GM19372 (cell line): ENCODE measurements at regions not wholly inside any gene's neighbourhood (a gene's known extent, or its start where the extent isn't known, plus 50 kb on each side); places are given as distances from the start of the nearest gene placed in this dataset.
"Not testable (repeated sequence)": the region's sequence is repeated elsewhere in the genome, so short reads cannot be mapped to it uniquely, and the experiment has no call there.

Experiments used
- ATAC-seq: cut with Tn5 transposase; IDR thresholded peaks from one replicate; pipeline ENCODE4 v1.9.1; 2021; ENCODE audit warnings: mild to moderate bottlenecking, low read depth, moderate library complexity; ENCODE audit not compliant: unreplicated experiment

DNA sequence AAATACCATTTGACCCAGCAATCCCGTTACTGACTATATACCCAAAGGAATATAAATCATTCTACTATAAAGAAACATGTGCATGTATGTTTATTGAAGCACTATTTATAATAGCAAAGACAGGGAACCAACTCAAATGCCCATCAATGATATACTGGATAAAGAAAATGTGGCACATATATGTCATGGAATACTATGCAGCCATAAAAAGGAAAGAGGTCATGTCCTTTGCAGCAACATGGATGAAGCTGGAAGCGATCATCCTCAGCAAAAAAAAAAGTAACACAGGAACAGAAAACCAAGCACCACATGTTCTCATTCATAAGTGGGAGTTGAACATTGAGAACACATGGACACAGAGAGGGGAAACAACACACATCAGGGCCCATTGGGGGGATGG, 99.9 kb upstream of the THUMPD2 start:
- ATAC-seq: not testable (repeated sequence)

- ATAC-seq: no peak
These were observed 96.8 kb upstream of the THUMPD2 start for GRCh38 chr2:39875914-39876267.

DNA sequence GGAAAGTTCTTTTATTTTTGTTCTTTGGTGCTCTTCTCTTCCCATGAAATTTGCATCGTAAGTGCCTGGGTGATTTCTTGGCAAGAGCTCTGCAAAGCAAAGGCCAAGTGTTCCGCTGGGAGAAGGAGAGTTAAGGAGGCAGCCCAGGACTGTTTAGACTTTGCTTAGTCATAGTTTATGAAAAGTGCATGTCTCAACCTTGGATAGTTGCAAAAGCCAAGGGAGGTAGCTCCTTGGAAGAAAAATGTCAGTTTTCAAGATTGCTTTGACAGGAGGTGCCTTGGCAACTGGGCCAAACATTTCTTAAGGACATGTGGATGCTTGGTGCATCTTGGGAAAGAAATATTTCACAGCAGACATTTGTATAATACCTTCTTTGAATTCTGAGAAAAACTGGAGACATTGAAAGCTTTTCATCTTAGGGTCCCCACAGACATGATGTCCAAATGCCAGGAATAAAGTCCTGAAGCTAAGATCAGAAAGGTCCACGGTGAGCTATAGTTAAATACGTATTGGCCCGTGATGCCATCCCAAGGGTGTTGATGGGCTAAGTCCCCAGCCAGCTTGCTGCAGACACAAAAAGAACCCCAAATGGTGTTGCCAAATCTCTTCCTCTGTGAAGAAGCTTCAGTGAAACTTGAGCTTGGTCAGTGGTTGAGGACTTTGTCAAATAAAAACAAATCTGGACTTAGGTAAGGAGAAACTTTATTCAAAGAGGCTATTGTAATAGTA, 96.3 kb upstream of the THUMPD2 start:
- no peak for ATAC-seq

- ATAC-seq: no peak
These were observed 95.2 kb upstream of the THUMPD2 start for GRCh38 chr2:39874236-39874635.

GRCh38 chr2:39873586-39873985, 94.5 kb upstream of the THUMPD2 start:
- no peak for ATAC-seq

GRCh38 chr2:39872748-39873147, 93.7 kb upstream of the THUMPD2 start:
- no peak for ATAC-seq

- ATAC-seq: no peak
These were observed 92.3 kb upstream of the THUMPD2 start for GRCh38 chr2:39871291-39871761.

- no peak for ATAC-seq
These were observed 91.8 kb upstream of the THUMPD2 start for GRCh38 chr2:39870871-39871270.

- no peak for ATAC-seq
These were observed 88.2 kb upstream of the THUMPD2 start for GRCh38 chr2:39867268-39867667.

DNA sequence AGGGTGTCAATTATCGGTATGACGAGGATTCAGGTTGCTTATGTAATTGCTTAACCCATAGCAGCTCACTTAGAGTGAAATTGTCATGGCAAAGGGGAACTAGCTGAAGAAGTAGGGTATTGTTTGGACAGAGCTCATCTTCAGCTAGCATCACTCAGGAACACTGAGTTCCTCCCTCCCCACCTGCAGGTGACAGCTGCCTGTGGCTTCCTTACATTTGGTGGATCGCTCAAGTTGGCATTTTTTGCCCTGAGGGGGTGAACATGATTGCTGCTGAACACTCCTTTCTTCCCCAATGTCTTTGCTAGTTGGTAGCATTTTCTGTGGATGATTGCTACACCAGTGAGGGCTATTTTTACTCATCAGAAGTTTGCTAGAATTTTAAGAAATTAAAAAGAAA, 86.7 kb upstream of the THUMPD2 start:
- ATAC-seq: no peak

DNA sequence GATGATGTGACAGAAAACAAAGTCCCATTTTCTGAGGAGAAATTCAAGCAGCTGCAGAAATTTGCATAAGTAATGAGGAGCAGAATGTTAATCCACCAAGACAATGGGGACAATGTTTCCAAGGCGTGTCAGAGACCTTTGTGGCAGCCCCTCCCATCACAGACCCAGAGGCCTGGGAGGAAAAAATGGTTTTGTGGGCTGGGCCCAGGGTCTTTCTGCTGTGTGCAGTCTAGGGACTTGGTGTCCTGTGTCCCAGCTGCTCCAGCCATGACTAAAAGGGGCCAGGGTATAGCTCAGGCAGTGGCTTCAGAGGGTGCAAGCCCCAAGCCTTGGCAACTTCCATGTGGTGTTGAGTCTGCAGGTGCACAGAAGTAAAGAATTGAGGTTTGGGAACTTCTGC, 84.6 kb upstream of the THUMPD2 start:
- not testable (repeated sequence) for ATAC-seq

DNA sequence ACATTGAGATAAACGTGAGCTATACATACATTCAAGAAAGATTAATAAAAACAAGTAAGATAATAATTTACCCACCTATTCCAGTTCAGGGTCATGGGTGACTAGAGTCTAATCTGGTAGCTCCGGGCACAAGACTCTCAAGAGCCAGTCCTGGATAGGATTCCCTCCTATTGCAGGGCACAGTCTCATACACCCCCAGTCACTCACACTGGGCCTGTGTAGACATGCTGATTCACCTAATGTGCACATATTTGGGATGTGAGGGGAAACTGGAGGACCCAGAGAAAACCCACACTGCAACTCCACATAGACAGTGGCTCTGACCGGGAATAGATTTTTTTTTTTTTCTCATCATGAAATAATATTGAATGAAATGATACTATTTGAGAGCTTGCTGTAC, 81.5 kb upstream of the THUMPD2 start:
- ATAC-seq: no peak

DNA sequence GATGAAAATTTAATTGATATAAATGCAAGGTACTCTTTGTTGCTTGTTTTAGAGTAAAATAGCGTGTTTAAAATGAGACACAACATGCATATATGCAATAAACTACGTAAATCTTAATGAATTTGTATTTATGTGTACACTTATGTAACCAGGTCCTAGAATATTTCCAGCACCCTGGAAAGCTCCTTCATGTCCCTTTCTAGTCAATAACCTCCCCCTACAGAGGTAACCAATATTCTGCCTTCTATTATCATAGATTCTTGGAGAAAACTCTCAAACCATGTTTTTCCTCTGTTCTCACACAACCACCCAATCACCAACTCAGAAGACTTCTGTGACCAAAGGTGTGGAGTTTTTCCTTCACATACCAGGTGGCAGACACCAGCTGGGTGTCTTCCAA, 79.6 kb upstream of the THUMPD2 start:
- ATAC-seq: no peak

- ATAC-seq: no peak
These were observed 76.8 kb upstream of the THUMPD2 start for GRCh38 chr2:39855856-39856255.

DNA sequence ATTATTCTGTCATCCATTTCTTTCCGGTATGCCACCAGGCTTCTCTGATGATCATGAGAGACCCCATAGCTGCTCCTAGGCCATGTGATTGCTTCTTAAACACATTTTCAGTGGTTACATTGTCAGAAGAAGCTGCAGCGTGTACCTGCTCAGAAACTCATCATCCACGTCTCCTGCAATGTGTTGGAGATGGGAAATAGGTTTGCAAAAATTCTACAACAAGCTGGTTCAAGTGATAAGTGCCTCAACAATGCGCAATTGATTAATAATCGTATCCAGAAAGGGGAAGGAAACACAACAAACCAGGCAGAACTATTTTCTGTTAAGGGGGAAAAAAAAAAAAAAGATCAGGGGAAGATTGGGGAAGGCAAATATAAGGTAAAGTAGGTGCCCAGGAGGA, 75.7 kb upstream of the THUMPD2 start:
- ATAC-seq: no peak

GRCh38 chr2:39852831-39853230, 73.8 kb upstream of the THUMPD2 start:
- ATAC-seq: no peak

- peak; percentile 98 for ATAC-seq
These were observed 72.6 kb upstream of the THUMPD2 start for GRCh38 chr2:39851651-39852110.

DNA sequence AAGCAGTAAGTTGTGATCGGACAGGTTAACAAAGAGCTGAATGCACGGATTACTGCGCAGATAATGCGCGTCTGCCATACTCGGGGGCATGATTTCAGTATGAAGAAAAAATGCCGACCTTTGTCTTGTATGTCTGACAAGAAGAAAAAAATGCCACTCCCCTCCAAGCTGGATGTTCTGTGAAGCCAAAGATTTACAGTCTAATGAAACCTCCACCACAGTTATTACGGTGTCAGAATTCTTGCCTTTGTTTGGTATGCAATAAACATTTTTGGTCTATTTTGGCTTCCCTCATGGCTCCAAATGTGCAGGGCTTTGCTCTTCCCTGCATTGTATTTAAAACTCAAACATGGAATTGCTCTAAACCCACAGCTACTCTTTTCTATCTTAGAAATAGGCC, 72.2 kb upstream of the THUMPD2 start:
- ATAC-seq: peak; percentile 20

DNA sequence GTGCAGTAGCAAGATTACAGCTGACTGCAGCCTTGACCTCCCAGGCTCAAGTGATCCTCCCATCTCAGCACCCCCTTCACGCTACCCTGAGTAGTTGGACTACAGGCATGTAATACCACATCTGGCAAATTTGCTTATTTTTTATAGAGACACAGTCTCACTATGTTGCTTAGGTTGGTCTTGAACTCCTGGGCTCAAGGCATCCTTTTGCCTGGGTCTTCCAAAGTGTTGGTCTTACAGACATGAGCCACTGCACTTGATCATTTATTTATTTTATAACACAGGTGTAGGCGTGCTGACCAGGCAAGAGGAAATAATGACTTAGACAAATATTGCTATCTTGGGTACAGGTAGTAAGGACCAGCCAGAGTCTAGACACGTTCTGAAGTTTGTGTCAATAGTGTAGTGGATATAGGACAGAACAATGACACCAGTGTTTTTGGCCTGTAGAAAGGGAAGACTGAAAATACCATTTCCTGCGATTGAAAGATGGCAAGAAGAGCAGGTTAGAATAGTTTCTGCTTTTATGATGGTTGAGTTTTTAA, 71.0 kb upstream of the THUMPD2 start:
- no peak for ATAC-seq

DNA sequence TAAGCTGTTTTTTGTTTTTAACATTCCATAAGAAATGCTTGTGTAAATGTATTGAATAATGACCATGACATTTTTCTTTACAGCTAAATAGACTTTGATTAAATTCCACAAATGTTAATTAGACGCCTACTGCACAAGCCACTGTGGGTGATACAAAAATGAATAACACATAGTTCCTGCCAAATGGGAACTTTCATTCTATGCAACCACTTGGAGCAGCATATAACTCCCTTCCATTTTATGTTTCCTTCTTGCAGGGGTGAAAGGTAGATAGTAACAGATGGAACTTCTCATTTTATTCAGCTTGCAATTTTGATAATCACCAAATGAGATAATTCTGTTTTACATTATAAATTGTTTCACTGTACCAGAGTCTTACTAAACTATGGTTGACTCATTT, 70.0 kb upstream of the THUMPD2 start:
- ATAC-seq: no peak

DNA sequence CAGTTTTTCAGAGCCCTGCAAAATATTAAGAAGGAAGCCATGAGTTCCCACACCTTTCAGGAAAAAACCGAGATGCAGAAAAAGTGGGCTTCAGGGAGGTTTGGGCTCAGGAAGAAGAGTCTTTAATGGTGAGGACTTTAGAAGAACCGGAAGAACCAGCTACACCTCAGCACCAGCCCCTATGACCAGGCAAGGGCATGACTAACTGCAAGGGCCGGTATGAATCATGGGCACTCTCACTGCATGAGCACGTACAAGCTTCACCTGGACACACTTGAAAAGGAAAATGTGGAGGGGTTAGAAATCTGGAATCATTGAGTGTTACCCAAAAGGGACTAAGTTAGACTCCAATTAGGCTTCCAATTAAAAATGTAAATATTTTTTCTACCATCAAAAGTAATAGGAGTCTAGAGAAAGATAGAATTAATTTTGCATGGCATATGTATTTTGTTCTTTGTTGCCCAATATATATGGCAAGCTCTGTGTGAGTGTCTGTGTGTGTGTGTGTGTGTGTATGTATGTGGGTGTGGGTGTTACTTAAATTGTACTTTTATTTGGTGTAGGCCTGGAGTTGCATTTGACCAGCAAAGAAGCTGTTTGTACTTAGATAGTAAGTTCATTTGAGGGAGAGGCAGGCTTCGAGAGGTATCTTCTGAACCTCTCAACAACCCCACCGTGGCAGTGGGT, 66.5 kb upstream of the THUMPD2 start:
- ATAC-seq: no peak
